ENCODE measurements at regions not wholly inside any gene's neighbourhood (a gene's known extent, or its start where the extent isn't known, plus 50 kb on each side); places are given as distances from the start of the nearest gene placed in this dataset.

- TF ChIP-seq CTCF (IDR thresholded peaks at IDR 0.05; ENCODE audit: insufficient read depth, low read length, poor library complexity, severe bottlenecking) (no peak), EZH2phosphoT487 (conservative IDR thresholded peaks at IDR 0.05; ENCODE audit: low read length) (no peak)
Observed at GRCh38 chr12:107395817-107396216, 289.8 kb upstream of the PWP1 start.

Measured in SU-DHL-6 (cell line).